PFSK-1 (cell line): ENCODE measurements at regions not wholly inside any gene's neighbourhood (a gene's known extent, or its start where the extent isn't known, plus 50 kb on each side); places are given as distances from the start of the nearest gene placed in this dataset.

ENCODE experiments used
- FOXP2 ChIP-seq: optimal IDR thresholded peaks from 2 replicates; pipeline ENCODE3; 2011; ENCODE audit warnings: borderline replicate concordance, control low read depth, inconsistent platforms; ENCODE audit not compliant: insufficient read depth; ENCODE audit errors: extremely low read length, extremely low read depth
- POLR2AphosphoS5 ChIP-seq: IDR thresholded peaks from 2 replicates; pipeline ENCODE4 v1.6.1; 2012; ENCODE audit warnings: low read depth, mild to moderate bottlenecking, control low read depth, low read length, moderate library complexity
- SIN3A ChIP-seq: IDR thresholded peaks from 2 replicates; pipeline ENCODE4 v1.6.1; 2012; ENCODE audit warnings: mild to moderate bottlenecking, low read length, moderate library complexity, borderline replicate concordance; ENCODE audit not compliant: insufficient read depth
- TAF1 ChIP-seq: IDR thresholded peaks from 2 replicates; pipeline ENCODE4 v1.6.1; 2012; ENCODE audit warnings: low read length, control low read depth, borderline replicate concordance; ENCODE audit not compliant: insufficient read depth
- TF ChIP-seq, protein P1 (sequence below), 2 experiments: IDR thresholded peaks; 2 replicates each; pipeline versions ENCODE4 v1.6.1 to v1.8.0; 2011 to 2012; ENCODE audit warnings: low read depth in 2 of 2, low read length in 2 of 2, control low read depth in 1 of 2, inconsistent platforms in 1 of 2, mild to moderate bottlenecking in 1 of 2, moderate library complexity in 1 of 2; ENCODE audit not compliant: insufficient read depth in 1 of 2

DNA sequence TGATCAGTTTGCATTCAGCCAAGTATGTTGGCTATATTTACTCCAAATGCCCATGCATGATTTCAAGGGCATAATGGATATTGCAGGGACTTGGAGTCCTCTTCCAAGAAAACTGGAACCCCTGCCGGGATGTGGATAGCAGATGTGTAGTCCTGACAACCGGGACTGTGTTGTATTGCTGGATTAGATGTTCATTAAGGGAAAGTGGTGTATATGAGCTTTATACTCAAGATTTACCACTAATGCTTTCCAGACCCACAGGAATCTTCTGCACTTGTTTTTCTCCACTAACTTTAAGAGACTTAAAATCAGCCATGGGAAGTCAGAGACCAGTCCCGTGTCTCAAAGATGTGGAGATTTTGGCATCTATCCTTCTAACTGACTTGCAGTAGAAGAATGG is 770.9 kb downstream of the HDGFL1 start:
- TF ChIP-seq, protein P1, sequence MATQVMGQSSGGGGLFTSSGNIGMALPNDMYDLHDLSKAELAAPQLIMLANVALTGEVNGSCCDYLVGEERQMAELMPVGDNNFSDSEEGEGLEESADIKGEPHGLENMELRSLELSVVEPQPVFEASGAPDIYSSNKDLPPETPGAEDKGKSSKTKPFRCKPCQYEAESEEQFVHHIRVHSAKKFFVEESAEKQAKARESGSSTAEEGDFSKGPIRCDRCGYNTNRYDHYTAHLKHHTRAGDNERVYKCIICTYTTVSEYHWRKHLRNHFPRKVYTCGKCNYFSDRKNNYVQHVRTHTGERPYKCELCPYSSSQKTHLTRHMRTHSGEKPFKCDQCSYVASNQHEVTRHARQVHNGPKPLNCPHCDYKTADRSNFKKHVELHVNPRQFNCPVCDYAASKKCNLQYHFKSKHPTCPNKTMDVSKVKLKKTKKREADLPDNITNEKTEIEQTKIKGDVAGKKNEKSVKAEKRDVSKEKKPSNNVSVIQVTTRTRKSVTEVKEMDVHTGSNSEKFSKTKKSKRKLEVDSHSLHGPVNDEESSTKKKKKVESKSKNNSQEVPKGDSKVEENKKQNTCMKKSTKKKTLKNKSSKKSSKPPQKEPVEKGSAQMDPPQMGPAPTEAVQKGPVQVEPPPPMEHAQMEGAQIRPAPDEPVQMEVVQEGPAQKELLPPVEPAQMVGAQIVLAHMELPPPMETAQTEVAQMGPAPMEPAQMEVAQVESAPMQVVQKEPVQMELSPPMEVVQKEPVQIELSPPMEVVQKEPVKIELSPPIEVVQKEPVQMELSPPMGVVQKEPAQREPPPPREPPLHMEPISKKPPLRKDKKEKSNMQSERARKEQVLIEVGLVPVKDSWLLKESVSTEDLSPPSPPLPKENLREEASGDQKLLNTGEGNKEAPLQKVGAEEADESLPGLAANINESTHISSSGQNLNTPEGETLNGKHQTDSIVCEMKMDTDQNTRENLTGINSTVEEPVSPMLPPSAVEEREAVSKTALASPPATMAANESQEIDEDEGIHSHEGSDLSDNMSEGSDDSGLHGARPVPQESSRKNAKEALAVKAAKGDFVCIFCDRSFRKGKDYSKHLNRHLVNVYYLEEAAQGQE (IDR thresholded peaks at IDR 0.05; ENCODE audit: insufficient read depth in 1 of 2, low read depth in 2 of 2, low read length in 2 of 2) = no peak
- TF ChIP-seq POLR2AphosphoS5 (no peak), TAF1 (no peak), FOXP2 (no peak), SIN3A (no peak)

DNA sequence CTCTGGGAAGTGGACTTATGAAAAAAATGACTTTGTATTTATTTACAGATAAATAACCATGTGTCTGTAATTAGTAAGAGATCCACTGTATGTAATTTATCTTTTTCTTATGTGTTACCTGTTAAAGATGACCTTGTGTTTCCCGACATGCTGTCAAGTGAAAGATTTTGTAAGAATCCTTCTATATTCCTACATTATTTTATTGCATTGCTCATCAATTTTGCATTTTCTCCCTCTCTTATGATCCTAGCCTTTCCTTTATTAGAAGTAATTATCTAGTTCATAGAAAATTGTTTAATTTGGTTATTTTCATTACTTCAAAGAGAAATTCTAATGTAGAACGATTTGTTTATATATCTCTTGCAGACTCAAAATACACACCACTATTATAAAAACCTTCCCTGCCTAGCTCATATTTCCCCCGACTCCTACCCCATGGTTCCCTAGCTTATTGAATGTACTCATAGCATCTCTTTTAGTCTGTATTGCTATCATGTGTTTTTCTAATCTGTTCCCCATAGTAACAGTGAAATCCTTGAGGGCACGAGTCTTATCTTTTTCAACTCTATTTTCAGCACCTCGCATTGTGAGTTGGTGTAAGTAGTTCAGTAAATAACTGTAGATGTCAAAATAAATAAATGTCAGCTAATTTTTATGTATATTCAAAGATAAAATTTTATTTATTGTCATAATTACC is 774.4 kb downstream of the HDGFL1 start:
- TF ChIP-seq SIN3A = no peak
- no peak for TF ChIP-seq TAF1
- TF ChIP-seq, protein P1 (IDR thresholded peaks at IDR 0.05; ENCODE audit: insufficient read depth in 1 of 2, low read depth in 2 of 2, low read length in 2 of 2) = no peak
- TF ChIP-seq POLR2AphosphoS5 = no peak
- no peak for TF ChIP-seq FOXP2

DNA sequence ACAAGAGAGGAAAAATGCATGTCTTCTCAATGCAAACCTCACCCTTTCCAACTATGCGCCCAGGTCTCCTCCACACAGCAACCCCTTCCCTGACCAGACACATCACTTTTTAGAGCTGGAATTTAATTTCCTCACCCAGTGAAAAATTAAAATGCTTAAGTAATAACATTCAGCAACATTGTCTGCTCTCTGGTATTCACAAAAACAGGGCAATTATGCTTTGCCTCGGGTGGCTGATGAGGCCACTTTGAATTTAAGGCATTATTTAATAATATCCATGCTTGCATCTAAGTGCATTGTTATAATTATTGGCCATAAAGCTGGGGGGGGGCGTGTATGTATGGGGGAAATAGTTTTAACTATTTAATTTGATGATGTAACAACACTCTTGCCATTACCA is 777.8 kb upstream of the NRSN1 start:
- no peak for TF ChIP-seq TAF1
- TF ChIP-seq FOXP2 = no peak
- TF ChIP-seq, protein P1 (IDR thresholded peaks at IDR 0.05; ENCODE audit: insufficient read depth in 1 of 2, low read depth in 2 of 2, low read length in 2 of 2) = no peak
- no peak for TF ChIP-seq SIN3A
- no peak for TF ChIP-seq POLR2AphosphoS5

DNA sequence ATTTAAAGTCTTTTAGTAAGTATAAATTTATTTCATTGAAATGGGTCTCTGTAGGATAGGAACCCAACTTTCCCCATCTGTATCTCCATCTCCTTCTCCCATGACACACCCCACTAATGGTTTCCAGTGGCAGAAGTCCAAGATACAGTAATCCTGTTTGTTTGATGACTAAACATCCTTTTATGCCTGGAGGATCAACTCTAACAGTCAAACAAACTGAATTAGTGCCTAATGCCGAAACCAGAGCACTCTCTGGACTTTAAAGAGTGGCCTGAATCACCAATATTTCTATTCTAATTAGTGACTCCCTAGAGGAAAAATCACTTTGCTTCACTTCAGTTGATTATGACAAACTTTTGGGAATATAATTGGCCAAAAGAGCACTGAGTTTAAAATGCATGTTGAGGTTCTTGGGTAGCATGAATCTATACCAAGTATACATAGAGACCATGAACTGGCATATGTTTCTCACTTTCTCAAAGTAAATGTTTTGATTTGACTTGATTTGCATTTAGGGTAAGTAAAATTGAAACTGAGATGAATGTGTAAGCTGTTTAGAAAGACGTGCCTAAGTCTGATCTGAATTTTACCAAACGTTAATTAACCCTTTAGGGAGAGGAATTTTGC is 776.4 kb upstream of the NRSN1 start:
- no peak for TF ChIP-seq POLR2AphosphoS5
- no peak for TF ChIP-seq TAF1
- TF ChIP-seq, protein P1 (IDR thresholded peaks at IDR 0.05; ENCODE audit: insufficient read depth in 1 of 2, low read depth in 2 of 2, low read length in 2 of 2) = no peak
- TF ChIP-seq FOXP2 = no peak
- TF ChIP-seq SIN3A = no peak
